IMR-90 (cell line): ENCODE measurements at regions not wholly inside any gene's neighbourhood (a gene's known extent, or its start where the extent isn't known, plus 50 kb on each side); places are given as distances from the start of the nearest gene placed in this dataset.

Source experiments
- ATAC-seq: fragments of 200-7000 bp; cut with Tn5 transposase; 2 replicates; pipeline ENCODE4 v1.9.1; 2020; ENCODE audit warnings: low read depth, mild to moderate bottlenecking, moderate library complexity
- BruUV-seq: library from RNA; stranded (reverse); fragments of 400-500 nt; replicated peaks from 2 replicates; lab custom pipeline; 2021; lab: Mats Ljungman, UMichigan
- CTCF ChIA-PET: fragments of 300-600 bp; formaldehyde crosslinking; extraction: SDS; loops from one replicate; lab custom pipeline; 2021; ENCODE audit warnings: antibody characterized with exemption; lab: Yijun Ruan, JAX
- POLR2A ChIA-PET: fragments of 300-600 bp; sonication (Branson Sonifier 250); formaldehyde crosslinking; loops from one replicate; lab custom pipeline; 2022; ENCODE audit warnings: antibody characterized with exemption; ENCODE audit not compliant: unreplicated experiment; lab: Charles Lee
- DNase-seq: peaks from one replicate; pipeline ENCODE4 v3.0.0; 2013
- H2AFZ ChIP-seq: replicated peaks from 2 replicates; pipeline ENCODE3; 2013; ENCODE audit warnings: low read length, mild to moderate bottlenecking; ENCODE audit not compliant: poor library complexity
- H2AK5ac ChIP-seq: 2 replicates; pipeline ENCODE4 v1.6.1; 2013; ENCODE audit warnings: low read depth, low read length, inconsistent platforms
- H2AK9ac ChIP-seq: replicated peaks from 2 replicates; pipeline ENCODE3; 2013; ENCODE audit warnings: mild to moderate bottlenecking, low read depth, low read length, moderate library complexity; ENCODE audit not compliant: poor library complexity
- H2BK120ac ChIP-seq: 2 replicates; pipeline ENCODE4 v1.6.1; 2013; ENCODE audit warnings: low read depth, low read length, inconsistent platforms
- H2BK15ac ChIP-seq: 3 replicates; pipeline ENCODE4 v1.6.1; 2013; ENCODE audit warnings: low read depth, low read length, inconsistent platforms
- H2BK20ac ChIP-seq: 2 replicates; pipeline ENCODE4 v1.6.1; 2013; ENCODE audit warnings: low read depth, mild to moderate bottlenecking, inconsistent platforms, low read length, moderate library complexity
- H2BK5ac ChIP-seq: 2 replicates; pipeline ENCODE4 v1.6.1; 2013; ENCODE audit warnings: mild to moderate bottlenecking, low read depth, low read length, inconsistent platforms; ENCODE audit not compliant: poor library complexity, severe bottlenecking
- H3K14ac ChIP-seq: replicated peaks from 2 replicates; pipeline ENCODE4 v1.6.1; 2013; ENCODE audit warnings: low read depth, low read length, inconsistent platforms
- H3K18ac ChIP-seq: 2 replicates; pipeline ENCODE4 v1.6.1; 2013; ENCODE audit warnings: low read depth, low read length, control low read depth
- H3K23ac ChIP-seq: 2 replicates; pipeline ENCODE4 v1.6.1; 2013; ENCODE audit warnings: low read depth, low read length, inconsistent platforms
- H3K27ac ChIP-seq: 2 replicates; pipeline ENCODE4 v1.5.1; 2013; ENCODE audit warnings: mild to moderate bottlenecking, control low read depth, low read length; ENCODE audit not compliant: insufficient read depth
- H3K27me3 ChIP-seq: 2 replicates; pipeline ENCODE4 v1.6.1; 2013; ENCODE audit warnings: low read length; ENCODE audit not compliant: control insufficient read depth, insufficient read depth
- H3K36me3 ChIP-seq: 2 replicates; pipeline ENCODE4 v1.6.1; 2013; ENCODE audit warnings: low read length, mixed read lengths; ENCODE audit not compliant: control insufficient read depth, insufficient read depth
- H3K4ac ChIP-seq: 2 replicates; pipeline ENCODE4 v1.6.1; 2013; ENCODE audit warnings: low read depth, low read length, inconsistent platforms
- H3K4me1 ChIP-seq: 2 replicates; pipeline ENCODE4 v1.6.1; 2013; ENCODE audit warnings: low read length, mixed read lengths; ENCODE audit not compliant: control insufficient read depth, insufficient read depth
- H3K4me2 ChIP-seq: 2 replicates; pipeline ENCODE4 v1.6.1; 2013; ENCODE audit warnings: low read depth, mild to moderate bottlenecking, control low read depth, low read length, moderate library complexity
- H3K4me3 ChIP-seq: 2 replicates; pipeline ENCODE4 v1.5.1; 2013; ENCODE audit warnings: low read depth, mild to moderate bottlenecking, control low read depth, low read length, moderate library complexity; ENCODE audit not compliant: insufficient read depth
- H3K56ac ChIP-seq: 2 replicates; pipeline ENCODE4 v1.6.1; 2013; ENCODE audit warnings: low read length, inconsistent platforms; ENCODE audit not compliant: insufficient read depth; ENCODE audit errors: extremely low read depth
- H3K79me1 ChIP-seq, 2 experiments: 2 replicates each; pipeline ENCODE4 v1.6.1; 2013; ENCODE audit warnings: low read length in 2 of 2, inconsistent platforms in 1 of 2, low read depth in 1 of 2
- H3K9ac ChIP-seq: 2 replicates; pipeline ENCODE4 v1.6.1; 2013; ENCODE audit warnings: low read depth, low read length, control low read depth
- H3K9me1 ChIP-seq: 2 replicates; pipeline ENCODE4 v1.6.1; 2013; ENCODE audit warnings: low read length, inconsistent platforms; ENCODE audit not compliant: insufficient read depth
- H3K9me3 ChIP-seq: 2 replicates; pipeline ENCODE4 v1.6.1; 2013; ENCODE audit warnings: low read length; ENCODE audit not compliant: control insufficient read depth, insufficient read depth
- H4K20me1 ChIP-seq: 2 replicates; pipeline ENCODE4 v1.6.1; 2013; ENCODE audit warnings: low read length, inconsistent platforms; ENCODE audit not compliant: insufficient read depth
- H4K5ac ChIP-seq: 2 replicates; pipeline ENCODE4 v1.6.1; 2013; ENCODE audit warnings: mild to moderate bottlenecking, low read depth, low read length, control low read depth
- H4K8ac ChIP-seq, 2 experiments: 2 replicates each; pipeline ENCODE4 v1.6.1; 2013; ENCODE audit warnings: low read depth in 2 of 2, low read length in 2 of 2, control low read depth in 1 of 2, inconsistent platforms in 1 of 2
- H4K91ac ChIP-seq: 2 replicates; pipeline ENCODE4 v1.6.1; 2013; ENCODE audit warnings: low read depth, low read length, inconsistent platforms; ENCODE audit not compliant: insufficient read depth
- BHLHE40 ChIP-seq: fragments of 150-350 bp; IDR thresholded peaks from 2 replicates; pipeline ENCODE4 v1.6.1; 2016; ENCODE audit warnings: mild to moderate bottlenecking, low read depth, low read length
- MXI1 ChIP-seq: IDR thresholded peaks from 2 replicates; pipeline ENCODE4 v1.6.1; 2012; ENCODE audit warnings: low read depth, mild to moderate bottlenecking, low read length, moderate library complexity, borderline replicate concordance
- SMC3 ChIP-seq: fragments of 150-350 bp; IDR thresholded peaks from 2 replicates; pipeline ENCODE4 v1.6.1; 2016; ENCODE audit warnings: low read depth, mild to moderate bottlenecking, antibody characterized with exemption, low read length, moderate library complexity
- WGBS, 2 experiments: methylation state at CpG; one replicate each; pipeline versions ENCODE4 v1.1.5 to v1.1.7; 2013; ENCODE audit warnings: missing lambda C conversion rate in 2 of 2; ENCODE audit not compliant: insufficient read length in 1 of 2; ENCODE audit errors: extremely low coverage in 2 of 2; 5-methylcytosine and 5-hydroxymethylcytosine counted together
- dilution Hi-C: fragments of 300-500 bp; cut with HindIII; formaldehyde crosslinking; loops from one replicate; pipeline ENCODE4 v1.14.3; 2018; ENCODE audit warnings: low sequenced_read_pairs; ENCODE audit not compliant: unreplicated experiment
- in situ Hi-C: fragments of 300-500 bp; cut with MboI; formaldehyde crosslinking; loops from 3 replicates; pipeline ENCODE4 v1.14.3; 2019; ENCODE audit warnings: low sequenced_read_pairs, inconsistent platforms, mixed read lengths
- intact Hi-C: fragments of 100-400 bp; cut with micrococcal nuclease; formaldehyde crosslinking; loops from 2 replicates; pipeline ENCODE4 v1.10.0; 2022

GRCh38 chr3:70615286-70615685 lies 302.8 kb upstream of the MDFIC2 start:
- Histone ChIP-seq H3K4me1 (no peaks in the 10 kb centered on the region), H3K4ac (no peak overlapping the region), H4K20me1 (no peaks in the 10 kb centered on the region), H4K8ac (no peak overlapping the region), H3K4me3 (no peak overlapping the region), H3K23ac (no peak overlapping the region), H3K18ac (no peak overlapping the region), H2BK5ac (no peak overlapping the region), H3K4me2 (no peak overlapping the region), H3K27me3 (peaks cover 4% of the 10 kb centered on the region), H3K56ac (no peak overlapping the region), H2BK20ac (no peak overlapping the region), H3K79me1 (no peaks in the 10 kb centered on the region), H3K36me3 (no peaks in the 10 kb centered on the region), H4K5ac (no peak overlapping the region), H4K91ac (no peak overlapping the region), H3K27ac (no peak overlapping the region), H2BK15ac (no peak overlapping the region), H3K9me3 (no peaks in the 10 kb centered on the region), H2AK9ac (no peak overlapping the region), H3K14ac (no peak overlapping the region), H3K9ac (no peak overlapping the region), H2AFZ (no peak overlapping the region), H2AK5ac (no peak overlapping the region), H3K9me1 (no peaks in the 10 kb centered on the region), H2BK120ac (no peak overlapping the region)
- WGBS, 2 experiments: no CpG with 5 or more reads among the region's 1 CpG
- TF ChIP-seq SMC3 (no peak), BHLHE40 (no peak), MXI1 (no peak)
- no TSS peak for BruUV-seq
- ATAC-seq (no peak), DNase-seq (no peak)
- dilution Hi-C loops: no loop called here
- ChIA-PET CTCF (no interaction called here), POLR2A (no interaction called here)
- in situ Hi-C loops: no loop called here
- intact Hi-C loops: no loop called here
